Naive thymus-derived CD4-positive, alpha-beta T cell (primary cell): ENCODE measurements at regions not wholly inside any gene's neighbourhood (a gene's known extent, or its start where the extent isn't known, plus 50 kb on each side); places are given as distances from the start of the nearest gene placed in this dataset.

Experiments used
- ATAC-seq: fragments of 150-1000 bp; cut with Tn5 transposase; 2 replicates; pipeline ENCODE4 v1.10.0; 2021; ENCODE audit warnings: mild to moderate bottlenecking, moderate library complexity
- CTCF ChIA-PET: fragments of 350-600 bp; sonication (Branson Sonifier 250); formaldehyde crosslinking; loops from one replicate; lab custom pipeline; 2021; ENCODE audit warnings: antibody characterized with exemption; lab: Charles Lee
- POLR2A ChIA-PET: fragments of 350-600 bp; sonication (Branson Sonifier 250); formaldehyde crosslinking; loops from one replicate; lab custom pipeline; 2021; ENCODE audit warnings: antibody characterized with exemption, inconsistent platforms; lab: Charles Lee
- DNase-seq, 9 donors: peaks; one replicate each; pipeline versions ENCODE4 v3.0.0 to v3.0.0-alpha.2; 2020 to 2022; ENCODE audit warnings: mixed read lengths in 1 of 9
- H3K27ac ChIP-seq: one replicate; pipeline ENCODE4 v1.7.0; 2013; ENCODE audit warnings: mild to moderate bottlenecking, low read depth, low read length, moderate library complexity
- H3K27me3 ChIP-seq, 2 donors: one replicate each; pipeline ENCODE4 v1.7.0; 2013; ENCODE audit warnings: low read length in 2 of 2, mild to moderate bottlenecking in 2 of 2, moderate library complexity in 2 of 2; ENCODE audit not compliant: control insufficient read depth in 2 of 2, insufficient read depth in 2 of 2
- H3K36me3 ChIP-seq, 3 experiments: 1 replicate in 2 of 3; 2 replicates in 1 of 3; pipeline ENCODE4 v1.7.0; 2013; ENCODE audit warnings: low read length in 3 of 3, mild to moderate bottlenecking in 3 of 3, moderate library complexity in 1 of 3; ENCODE audit not compliant: insufficient read depth in 3 of 3, control insufficient read depth in 2 of 3
- H3K4me1 ChIP-seq, 2 donors: one replicate each; pipeline ENCODE4 v1.7.0; 2013; ENCODE audit warnings: low read length in 2 of 2, mild to moderate bottlenecking in 2 of 2, moderate library complexity in 1 of 2; ENCODE audit not compliant: control insufficient read depth in 2 of 2, insufficient read depth in 2 of 2
- H3K4me3 ChIP-seq: 2 replicates; pipeline ENCODE4 v1.7.0; 2013; ENCODE audit warnings: mild to moderate bottlenecking, low read length
- H3K9me3 ChIP-seq, 3 experiments: 1 replicate in 2 of 3; 2 replicates in 1 of 3; pipeline ENCODE4 v1.7.0; 2013; ENCODE audit warnings: low read length in 3 of 3; ENCODE audit not compliant: control insufficient read depth in 2 of 3
- H3K27ac Mint-ChIP-seq, 9 donors: one replicate each; pipeline ENCODE4 v1.8.0; 2020 to 2022; ENCODE audit warnings: mixed read lengths in 9 of 9, mild to moderate bottlenecking in 8 of 9, moderate library complexity in 5 of 9, inconsistent platforms in 2 of 9
- H3K27me3 Mint-ChIP-seq, 5 donors: one replicate each; pipeline ENCODE4 v1.8.0; 2021 to 2022; ENCODE audit warnings: mixed read lengths in 5 of 5, mild to moderate bottlenecking in 1 of 5
- H3K36me3 Mint-ChIP-seq, 5 donors: one replicate each; pipeline ENCODE4 v1.8.0; 2020 to 2022; ENCODE audit warnings: mixed read lengths in 5 of 5, mild to moderate bottlenecking in 3 of 5, inconsistent platforms in 1 of 5
- H3K4me1 Mint-ChIP-seq, 7 donors: one replicate each; pipeline ENCODE4 v1.8.0; 2020 to 2022; ENCODE audit warnings: mixed read lengths in 7 of 7, mild to moderate bottlenecking in 3 of 7, inconsistent platforms in 1 of 7
- H3K4me3 Mint-ChIP-seq, 10 donors: one replicate each; pipeline ENCODE4 v1.8.0; 2020 to 2022; ENCODE audit warnings: mild to moderate bottlenecking in 10 of 10, mixed read lengths in 10 of 10, moderate library complexity in 6 of 10, inconsistent platforms in 2 of 10
- H3K9me3 Mint-ChIP-seq, 11 donors: one replicate each; pipeline ENCODE4 v1.8.0; 2020 to 2022; ENCODE audit warnings: mixed read lengths in 11 of 11, mild to moderate bottlenecking in 4 of 11, inconsistent platforms in 1 of 11, moderate library complexity in 1 of 11
- intact Hi-C, 2 donors: fragments of 100-400 bp; cut with micrococcal nuclease; formaldehyde crosslinking; loops; one replicate each; pipeline ENCODE4 v1.15.1; 2023

DNA sequence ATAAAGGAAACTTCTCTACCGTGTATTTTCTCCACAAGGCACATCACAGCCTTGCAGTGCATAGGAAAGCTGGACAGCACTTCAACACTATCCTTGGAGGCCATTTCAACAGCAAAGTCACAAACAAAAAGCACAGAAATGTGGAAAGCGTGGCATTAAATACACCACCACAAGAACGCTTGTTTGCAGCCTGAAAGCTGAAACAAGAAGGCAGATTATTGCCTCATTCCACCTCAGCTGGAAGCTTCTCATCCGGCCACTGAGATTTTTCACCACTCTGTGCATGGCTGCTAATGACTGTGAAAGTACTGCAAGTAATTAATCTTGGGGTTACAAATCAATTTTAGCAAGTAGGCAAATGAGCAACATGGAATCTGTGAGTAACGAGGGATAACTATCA, 50.9 kb upstream of the GALNT2 start:
- no peak overlapping the region for H3K27ac Mint-ChIP-seq
- peaks cover 0 to 2% (median 0%) of the 10 kb centered on the region in 5 donors for H3K36me3 Mint-ChIP-seq
- H3K27me3 Mint-ChIP-seq, result peaks cover 0 to 13% (median 0%) of the 10 kb centered on the region in 5 donors
- Histone ChIP-seq H3K4me3 (no peak overlapping the region), H3K36me3 (no peaks in the 10 kb centered on the region), H3K27ac (no peak overlapping the region), H3K9me3 (no peaks in the 10 kb centered on the region), H3K4me1 (no peaks in the 10 kb centered on the region), H3K27me3 (no peaks in the 10 kb centered on the region)
- intact Hi-C loops, result no loop called here
- H3K9me3 Mint-ChIP-seq, result no peaks in the 10 kb centered on the region
- CTCF ChIA-PET, result no interaction called here
- no peaks in the 10 kb centered on the region for H3K4me1 Mint-ChIP-seq
- no peak overlapping the region for H3K4me3 Mint-ChIP-seq
- DNase-seq (no peak), ATAC-seq (no peak)
- POLR2A ChIA-PET, result no interaction called here
